ENCODE measurements at regions not wholly inside any gene's neighbourhood (a gene's known extent, or its start where the extent isn't known, plus 50 kb on each side); places are given as distances from the start of the nearest gene placed in this dataset.

DNA sequence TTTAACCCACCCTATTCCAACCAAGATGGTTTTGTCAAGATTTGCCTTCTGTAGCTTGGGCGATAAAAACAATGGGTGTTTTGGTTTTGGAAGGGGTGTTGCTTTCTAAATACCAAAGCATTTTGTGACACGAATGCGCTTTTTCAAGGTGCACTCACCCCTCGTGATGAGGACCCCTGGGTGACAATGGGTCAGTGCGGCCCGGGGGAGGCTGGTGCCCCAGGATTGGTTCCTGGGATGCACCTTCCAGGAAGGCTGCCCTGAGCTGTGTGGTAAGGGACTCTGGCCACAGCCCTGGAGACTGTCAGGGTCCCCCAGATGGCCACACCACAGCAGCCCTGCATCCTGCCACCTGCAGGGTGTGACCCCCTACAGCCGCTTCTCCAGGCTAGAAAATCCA lies 180.6 kb upstream of the MYL2 start:
- H3K4me3 ChIP-seq (ENCODE audit: low read length), result no peak overlapping the region
- no peaks in the 10 kb centered on the region for H3F3A ChIP-seq (ENCODE audit: insufficient read depth, low read length, poor library complexity, severe bottlenecking)
- no peak for TF ChIP-seq SMC3 (conservative IDR thresholded peaks at IDR 0.05; ENCODE audit: poor library complexity)
- TF ChIP-seq MXI1 (conservative IDR thresholded peaks at IDR 0.05; ENCODE audit: poor library complexity, severe bottlenecking), result no peak
- no peak for TF ChIP-seq EZH2 (IDR thresholded peaks at IDR 0.05; ENCODE audit: borderline replicate concordance, insufficient read depth, low read length, poor library complexity, severe bottlenecking)
- no peak for TF ChIP-seq EP300 (conservative IDR thresholded peaks at IDR 0.05; ENCODE audit: poor library complexity, severe bottlenecking)
- TF ChIP-seq, protein P1, sequence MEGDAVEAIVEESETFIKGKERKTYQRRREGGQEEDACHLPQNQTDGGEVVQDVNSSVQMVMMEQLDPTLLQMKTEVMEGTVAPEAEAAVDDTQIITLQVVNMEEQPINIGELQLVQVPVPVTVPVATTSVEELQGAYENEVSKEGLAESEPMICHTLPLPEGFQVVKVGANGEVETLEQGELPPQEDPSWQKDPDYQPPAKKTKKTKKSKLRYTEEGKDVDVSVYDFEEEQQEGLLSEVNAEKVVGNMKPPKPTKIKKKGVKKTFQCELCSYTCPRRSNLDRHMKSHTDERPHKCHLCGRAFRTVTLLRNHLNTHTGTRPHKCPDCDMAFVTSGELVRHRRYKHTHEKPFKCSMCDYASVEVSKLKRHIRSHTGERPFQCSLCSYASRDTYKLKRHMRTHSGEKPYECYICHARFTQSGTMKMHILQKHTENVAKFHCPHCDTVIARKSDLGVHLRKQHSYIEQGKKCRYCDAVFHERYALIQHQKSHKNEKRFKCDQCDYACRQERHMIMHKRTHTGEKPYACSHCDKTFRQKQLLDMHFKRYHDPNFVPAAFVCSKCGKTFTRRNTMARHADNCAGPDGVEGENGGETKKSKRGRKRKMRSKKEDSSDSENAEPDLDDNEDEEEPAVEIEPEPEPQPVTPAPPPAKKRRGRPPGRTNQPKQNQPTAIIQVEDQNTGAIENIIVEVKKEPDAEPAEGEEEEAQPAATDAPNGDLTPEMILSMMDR (IDR thresholded peaks at IDR 0.05; ENCODE audit: poor library complexity, severe bottlenecking), result no peak
- TF ChIP-seq TAF1 (IDR thresholded peaks at IDR 0.05; ENCODE audit: low read depth), result no peak
- TF ChIP-seq, protein P2, sequence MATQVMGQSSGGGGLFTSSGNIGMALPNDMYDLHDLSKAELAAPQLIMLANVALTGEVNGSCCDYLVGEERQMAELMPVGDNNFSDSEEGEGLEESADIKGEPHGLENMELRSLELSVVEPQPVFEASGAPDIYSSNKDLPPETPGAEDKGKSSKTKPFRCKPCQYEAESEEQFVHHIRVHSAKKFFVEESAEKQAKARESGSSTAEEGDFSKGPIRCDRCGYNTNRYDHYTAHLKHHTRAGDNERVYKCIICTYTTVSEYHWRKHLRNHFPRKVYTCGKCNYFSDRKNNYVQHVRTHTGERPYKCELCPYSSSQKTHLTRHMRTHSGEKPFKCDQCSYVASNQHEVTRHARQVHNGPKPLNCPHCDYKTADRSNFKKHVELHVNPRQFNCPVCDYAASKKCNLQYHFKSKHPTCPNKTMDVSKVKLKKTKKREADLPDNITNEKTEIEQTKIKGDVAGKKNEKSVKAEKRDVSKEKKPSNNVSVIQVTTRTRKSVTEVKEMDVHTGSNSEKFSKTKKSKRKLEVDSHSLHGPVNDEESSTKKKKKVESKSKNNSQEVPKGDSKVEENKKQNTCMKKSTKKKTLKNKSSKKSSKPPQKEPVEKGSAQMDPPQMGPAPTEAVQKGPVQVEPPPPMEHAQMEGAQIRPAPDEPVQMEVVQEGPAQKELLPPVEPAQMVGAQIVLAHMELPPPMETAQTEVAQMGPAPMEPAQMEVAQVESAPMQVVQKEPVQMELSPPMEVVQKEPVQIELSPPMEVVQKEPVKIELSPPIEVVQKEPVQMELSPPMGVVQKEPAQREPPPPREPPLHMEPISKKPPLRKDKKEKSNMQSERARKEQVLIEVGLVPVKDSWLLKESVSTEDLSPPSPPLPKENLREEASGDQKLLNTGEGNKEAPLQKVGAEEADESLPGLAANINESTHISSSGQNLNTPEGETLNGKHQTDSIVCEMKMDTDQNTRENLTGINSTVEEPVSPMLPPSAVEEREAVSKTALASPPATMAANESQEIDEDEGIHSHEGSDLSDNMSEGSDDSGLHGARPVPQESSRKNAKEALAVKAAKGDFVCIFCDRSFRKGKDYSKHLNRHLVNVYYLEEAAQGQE (IDR thresholded peaks at IDR 0.05; ENCODE audit: borderline replicate concordance), result no peak
- TF ChIP-seq RAD21 (conservative IDR thresholded peaks at IDR 0.05), result no peak
- no peak for TF ChIP-seq POLR2AphosphoS5 (IDR thresholded peaks at IDR 0.05)
- H2AFZ ChIP-seq (ENCODE audit: low read depth, low read length), result no peak overlapping the region
- no peaks in the 10 kb centered on the region for H3K27me3 ChIP-seq (ENCODE audit: insufficient read depth, low read depth, low read length)
- no peak overlapping the region for H3K4me2 ChIP-seq (ENCODE audit: low read length)
- H3K27ac ChIP-seq (ENCODE audit: low read length), result no peak overlapping the region
- no peaks in the 10 kb centered on the region for H3K36me3 ChIP-seq (ENCODE audit: insufficient read depth, low read length)
- no peaks in the 10 kb centered on the region for H3K9me3 ChIP-seq (ENCODE audit: low read length)
- no peaks in the 10 kb centered on the region for H3K79me2 ChIP-seq (replicated peaks; ENCODE audit: insufficient read depth, low read length)
- no peaks in the 10 kb centered on the region for H4K20me1 ChIP-seq (ENCODE audit: insufficient read depth)
- H3K9me2 ChIP-seq (ENCODE audit: insufficient read depth, low read length), result no peaks in the 10 kb centered on the region
- no peak overlapping the region for H3K9ac ChIP-seq (ENCODE audit: low read length)

DNA sequence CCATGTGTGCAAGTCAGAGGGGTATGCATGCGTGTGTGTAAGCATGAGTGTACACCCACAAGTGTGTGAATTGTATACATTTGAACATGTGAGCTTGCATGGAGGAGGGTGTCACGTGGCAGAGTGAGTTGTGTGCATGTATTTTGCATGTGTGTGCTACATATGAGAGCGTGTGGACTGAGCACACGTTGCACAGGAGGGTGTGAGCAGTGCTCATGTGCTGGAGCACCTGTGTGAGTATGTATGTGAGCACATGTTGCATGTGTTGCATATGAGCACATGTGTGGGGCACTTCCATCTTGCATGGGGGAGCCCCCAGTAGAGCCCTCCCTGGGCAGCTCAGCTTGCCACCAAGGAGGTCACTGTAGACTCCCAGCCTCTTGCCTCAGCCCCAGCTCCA lies 180.2 kb upstream of the MYL2 start:
- Histone ChIP-seq H2AFZ (ENCODE audit: low read depth, low read length) (no peak overlapping the region), H3K79me2 (replicated peaks; ENCODE audit: insufficient read depth, low read length) (no peaks in the 10 kb centered on the region), H3F3A (ENCODE audit: insufficient read depth, low read length, poor library complexity, severe bottlenecking) (no peaks in the 10 kb centered on the region), H3K4me2 (ENCODE audit: low read length) (no peak overlapping the region), H3K27me3 (ENCODE audit: insufficient read depth, low read depth, low read length) (no peaks in the 10 kb centered on the region), H4K20me1 (ENCODE audit: insufficient read depth) (no peaks in the 10 kb centered on the region), H3K4me3 (ENCODE audit: low read length) (no peak overlapping the region), H3K27ac (ENCODE audit: low read length) (no peak overlapping the region), H3K9ac (ENCODE audit: low read length) (no peak overlapping the region), H3K36me3 (ENCODE audit: insufficient read depth, low read length) (no peaks in the 10 kb centered on the region), H3K9me3 (ENCODE audit: low read length) (no peaks in the 10 kb centered on the region), H3K9me2 (ENCODE audit: insufficient read depth, low read length) (no peaks in the 10 kb centered on the region)
- TF ChIP-seq, protein P2 (IDR thresholded peaks at IDR 0.05; ENCODE audit: borderline replicate concordance), result no peak
- no peak for TF ChIP-seq SMC3 (conservative IDR thresholded peaks at IDR 0.05; ENCODE audit: poor library complexity)
